ENCODE measurements at regions not wholly inside any gene's neighbourhood (a gene's known extent, or its start where the extent isn't known, plus 50 kb on each side); places are given as distances from the start of the nearest gene placed in this dataset.

GRCh38 chr9:1522219-1522767 lies 472.1 kb downstream of the DMRT2 start:
- TF ChIP-seq CTCF (conservative IDR thresholded peaks at IDR 0.05 in 1 of 2, IDR thresholded peaks at IDR 0.05 in 1 of 2; ENCODE audit: low read depth in 1 of 2, low read length in 2 of 2) (no peak), EZH2 (IDR thresholded peaks at IDR 0.05; ENCODE audit: low read length, missing control alignments) (no peak)

All from fibroblast of lung (primary cell).